SW 1271 (cell line): ENCODE measurements at regions not wholly inside any gene's neighbourhood (a gene's known extent, or its start where the extent isn't known, plus 50 kb on each side); places are given as distances from the start of the nearest gene placed in this dataset.
"Not testable (repeated sequence)": the region's sequence is repeated elsewhere in the genome, so short reads cannot be mapped to it uniquely, and the experiment has no call there.

Experiments used
- DNase-seq, 2 experiments: peaks; one replicate each; lab custom pipeline; 2025; lab: John Stamatoyannopoulos, UW

DNA sequence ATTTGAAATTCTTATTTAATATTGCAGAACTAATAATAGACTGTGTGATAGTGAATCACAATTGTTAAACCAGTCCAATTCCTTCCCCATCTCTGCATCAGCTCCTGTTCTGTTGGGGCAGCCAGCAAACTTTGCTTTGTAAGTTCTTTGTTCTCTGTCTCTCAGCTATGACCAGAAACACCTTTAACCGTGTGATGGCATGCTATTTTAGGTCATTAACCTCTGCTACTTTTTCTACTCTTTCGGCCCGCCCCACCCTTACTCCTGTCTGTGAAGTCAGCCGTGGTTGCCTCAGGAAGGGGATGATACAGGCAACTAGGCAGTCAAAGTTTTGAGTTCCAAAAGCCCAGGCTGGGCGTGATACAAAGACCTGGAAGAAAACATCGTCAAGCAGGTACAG lies 51.3 kb upstream of the EGFL6 start:
- DNase-seq = no peak

DNA sequence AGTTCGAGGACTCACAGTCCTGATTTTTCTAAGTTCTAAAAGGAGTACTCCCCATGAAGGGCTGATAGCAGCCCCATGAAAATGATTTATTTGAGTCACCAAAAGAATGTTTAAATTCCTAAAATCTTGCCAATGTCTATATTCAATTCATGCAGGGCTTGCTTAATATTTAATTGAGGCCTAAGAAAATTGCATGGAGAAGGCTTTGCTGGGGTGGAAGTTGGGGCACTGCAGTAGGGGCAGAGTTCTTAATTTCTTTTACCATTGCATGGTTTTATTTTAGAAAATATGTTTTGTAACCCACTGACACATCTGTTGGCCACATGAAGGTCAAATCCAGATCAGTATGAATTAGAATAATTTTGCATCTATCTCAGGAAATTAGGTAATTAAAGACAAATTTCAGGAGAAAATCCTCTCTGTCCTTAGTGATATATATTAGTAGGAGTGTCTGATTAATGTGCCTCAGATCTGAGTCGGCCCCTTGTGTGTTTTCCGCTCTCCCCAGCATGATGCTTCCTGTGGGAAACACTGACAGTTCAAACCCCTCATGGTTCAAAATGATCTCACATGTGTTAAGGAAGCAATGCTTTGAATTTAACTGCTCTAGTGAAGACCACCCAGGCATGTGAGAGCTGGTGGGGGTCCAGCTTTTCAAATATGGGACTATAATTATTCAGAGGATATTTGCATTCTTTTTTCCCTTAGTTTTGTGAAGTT lies 54.0 kb upstream of the EGFL6 start:
- DNase-seq = no peak

GRCh38 chrX:13511944-13512330 lies 57.5 kb upstream of the EGFL6 start:
- DNase-seq = no peak

- no peak for DNase-seq
These were observed 58.0 kb upstream of the EGFL6 start for GRCh38 chrX:13511241-13511943.

- no peak for DNase-seq
These were observed 61.5 kb upstream of the EGFL6 start for GRCh38 chrX:13507893-13508292.

DNA sequence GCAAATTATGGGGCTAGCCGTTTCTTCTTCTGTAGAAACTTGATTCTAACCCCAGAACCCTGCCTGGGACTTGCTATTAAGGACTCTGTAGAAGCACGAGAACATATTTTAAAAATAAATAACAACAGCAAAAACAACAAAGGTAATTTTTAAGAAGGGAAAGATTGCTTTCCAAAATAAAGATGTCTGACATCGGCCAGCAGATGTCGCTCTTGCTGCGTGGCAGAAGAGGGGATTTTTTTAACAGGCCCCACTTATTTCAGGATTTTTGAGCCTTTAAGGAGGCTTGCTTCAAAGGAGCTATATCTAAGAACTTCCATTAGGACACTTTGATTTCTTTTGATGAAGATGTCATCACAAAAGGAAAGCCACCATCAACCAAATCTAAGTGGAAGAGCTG lies 62.8 kb upstream of the EGFL6 start:
- peak in 1 of 2 experiments; percentile 11 for DNase-seq

GRCh38 chrX:13502590-13502989 lies 66.8 kb upstream of the EGFL6 start:
- no peak for DNase-seq

DNA sequence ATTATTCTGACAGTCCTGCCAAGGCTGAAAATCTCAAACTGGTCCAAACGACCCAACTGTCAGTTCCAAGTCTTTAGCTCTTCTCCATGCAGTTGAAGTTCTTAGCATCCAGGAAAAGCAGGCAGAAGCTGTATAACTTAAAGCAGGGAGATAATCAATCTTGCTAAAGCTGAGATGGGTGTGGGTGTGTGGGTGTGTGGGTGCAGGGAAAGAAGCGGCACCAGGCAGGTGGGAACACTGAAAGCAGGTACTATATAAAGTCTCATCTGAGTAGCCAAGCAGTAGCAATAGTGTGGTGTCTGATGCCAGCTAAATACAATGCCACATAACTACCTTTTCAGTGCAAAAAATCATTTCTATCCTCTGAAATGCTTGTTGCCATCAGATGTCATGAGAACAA lies 69.7 kb upstream of the EGFL6 start:
- no peak for DNase-seq

DNA sequence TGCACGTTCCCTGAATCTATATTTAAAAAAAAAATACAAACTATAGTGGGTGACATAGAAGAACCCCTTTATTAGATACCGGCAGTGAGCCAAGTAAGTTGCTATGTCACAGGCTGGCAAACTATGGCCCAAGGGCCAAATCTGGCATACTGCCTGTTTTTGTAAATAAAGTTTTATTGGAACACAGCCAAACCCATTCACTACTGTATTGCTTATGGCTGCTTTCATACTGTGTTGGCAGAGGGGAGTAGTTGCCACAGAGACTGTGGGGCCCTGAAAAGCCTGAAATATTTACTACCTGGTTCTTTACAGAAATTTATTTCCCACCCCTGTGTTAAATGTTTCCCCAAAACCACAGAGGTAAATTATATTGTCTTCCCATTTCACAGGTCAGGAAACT lies 71.2 kb upstream of the EGFL6 start:
- DNase-seq = no peak

- no peak for DNase-seq
These were observed 74.2 kb upstream of the EGFL6 start for GRCh38 chrX:13495232-13495631.

GRCh38 chrX:13494562-13494961 lies 74.8 kb upstream of the EGFL6 start:
- no peak for DNase-seq

GRCh38 chrX:13493659-13494058 lies 75.7 kb upstream of the EGFL6 start:
- DNase-seq = no peak

DNA sequence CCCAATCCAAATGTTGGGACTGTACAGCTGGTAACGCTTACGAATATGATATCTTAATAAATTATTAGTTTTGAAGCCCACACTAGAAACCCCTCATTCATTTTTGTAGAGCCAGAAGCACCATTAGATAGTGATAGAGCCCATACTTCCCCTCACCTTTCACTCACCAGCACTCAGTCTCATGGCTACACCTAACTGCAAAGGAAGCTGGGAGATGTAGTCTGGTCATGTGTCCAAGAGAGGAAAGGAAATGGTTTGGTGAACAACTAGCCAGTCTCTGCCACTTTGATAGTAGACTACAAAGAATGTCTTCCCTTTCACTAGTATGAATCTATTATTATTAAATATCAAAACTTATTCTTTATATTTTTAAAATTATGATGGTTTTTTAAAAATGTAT lies 77.1 kb upstream of the EGFL6 start:
- DNase-seq = no peak

GRCh38 chrX:13491061-13491460 lies 78.3 kb upstream of the EGFL6 start:
- DNase-seq = no peak

GRCh38 chrX:13489454-13489853 lies 79.9 kb upstream of the EGFL6 start:
- no peak for DNase-seq

DNA sequence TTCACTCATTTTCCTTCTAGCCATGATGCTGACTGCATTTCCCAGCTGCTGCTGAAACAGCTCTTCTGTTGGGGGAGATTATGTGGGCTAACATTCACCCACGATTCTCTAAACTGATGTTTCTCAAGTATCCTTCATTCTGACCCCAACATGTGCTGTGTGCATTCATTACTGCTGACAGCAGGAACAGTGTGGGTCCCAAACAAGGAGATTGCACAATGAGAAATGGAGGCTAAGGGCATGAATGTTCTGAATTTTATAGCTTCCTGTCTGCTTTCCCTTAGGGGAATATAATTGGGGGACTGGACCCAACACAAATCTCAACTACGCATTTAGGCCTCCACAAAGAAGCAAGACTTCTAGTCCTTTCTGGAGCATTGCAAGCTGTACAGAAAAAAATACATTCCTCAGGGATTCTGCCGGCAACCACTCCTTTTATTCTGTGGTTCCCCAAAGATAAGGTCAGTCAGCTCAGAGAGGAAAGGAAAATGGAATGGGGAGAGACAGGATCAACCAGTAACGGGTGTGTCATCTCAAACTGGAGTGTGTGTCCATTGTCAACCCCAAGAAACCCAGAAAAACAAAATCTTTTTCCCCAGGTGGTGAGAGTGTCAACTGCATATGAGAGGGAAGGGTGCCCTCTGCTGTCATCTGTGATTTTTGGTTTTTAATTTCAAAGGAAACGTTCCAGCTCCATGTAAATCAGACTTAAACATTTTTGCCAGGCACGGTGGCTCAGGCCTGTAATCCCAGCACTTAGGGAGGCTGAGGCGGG lies 81.5 kb upstream of the EGFL6 start:
- DNase-seq = peak in 1 of 2 experiments; percentile 22

DNA sequence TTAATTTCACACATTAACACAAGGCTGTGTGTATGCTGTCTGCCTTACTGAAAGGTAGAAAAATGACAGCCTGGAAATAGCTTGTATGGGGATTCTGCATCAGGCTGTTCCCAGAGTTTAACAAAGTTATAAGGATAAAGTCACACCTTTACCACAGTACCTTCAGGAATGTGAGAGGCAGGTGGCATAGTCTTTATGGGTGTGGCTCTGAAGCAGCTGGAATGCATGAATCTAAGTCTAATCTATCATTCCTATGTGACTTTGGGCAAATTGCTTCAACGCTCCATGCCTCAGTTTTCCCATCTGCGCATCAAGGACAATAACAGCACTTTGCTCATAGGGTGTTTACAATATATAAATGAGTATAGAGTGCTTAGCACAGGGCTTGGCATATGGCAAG lies 84.2 kb upstream of the EGFL6 start:
- no peak for DNase-seq

DNA sequence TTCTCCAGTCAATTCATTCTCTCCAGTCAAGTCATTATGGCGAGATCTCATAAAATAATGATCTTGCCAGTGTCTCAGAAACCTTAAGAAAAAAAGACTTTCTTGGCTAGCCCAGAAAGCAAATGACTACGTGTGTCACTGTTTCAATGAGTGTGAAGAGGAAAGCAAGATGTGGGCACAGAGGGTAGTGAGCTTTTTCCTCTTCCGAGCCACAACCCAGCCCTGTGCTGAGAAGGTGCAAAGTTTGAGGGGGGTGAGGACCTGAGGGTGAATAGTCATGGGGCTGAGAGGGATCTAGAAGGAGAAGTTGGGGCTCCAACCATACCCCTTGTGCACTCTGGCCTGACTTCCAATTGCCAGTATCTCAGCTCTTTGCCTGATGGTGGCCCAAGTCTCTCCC lies 85.6 kb upstream of the EGFL6 start:
- no peak for DNase-seq

DNA sequence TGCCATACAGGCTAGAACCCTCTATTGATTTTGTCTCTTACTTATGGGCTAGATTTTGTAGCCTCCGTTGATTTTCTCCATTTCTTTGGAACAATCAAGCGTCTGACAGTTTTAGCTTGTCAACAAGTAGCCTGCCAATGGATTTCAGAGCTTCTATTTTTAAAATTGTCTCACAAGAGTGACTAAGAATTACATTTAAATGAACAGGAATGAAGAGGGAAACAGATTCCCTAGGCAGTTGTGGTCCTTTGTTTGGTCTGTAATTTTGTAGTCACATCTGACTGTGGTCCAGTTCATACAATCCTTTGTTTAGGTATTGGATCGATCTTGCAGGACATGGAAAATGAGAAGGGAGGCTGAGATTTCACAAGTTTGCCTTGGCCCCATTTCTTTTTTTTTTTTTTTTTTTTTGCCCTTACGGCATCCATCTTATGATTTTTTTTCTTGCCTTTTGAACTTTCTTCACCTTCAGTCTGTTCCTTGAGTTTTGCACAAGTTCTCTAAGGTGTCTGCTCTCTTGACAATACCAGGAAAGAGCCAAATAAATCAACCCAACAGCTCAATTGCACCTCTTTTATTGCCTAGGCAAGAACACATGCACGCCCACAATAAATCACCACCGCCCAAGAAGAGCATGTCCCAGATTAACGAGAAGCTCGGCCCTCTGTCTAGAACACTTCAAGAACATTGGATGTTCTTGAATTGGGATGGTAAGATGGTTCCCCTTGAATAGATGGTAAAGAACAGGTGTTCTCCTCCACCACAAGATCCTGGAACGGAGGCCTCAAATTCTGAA lies 86.5 kb upstream of the EGFL6 start:
- DNase-seq = no peak

GRCh38 chrX:13480780-13481179 lies 88.6 kb upstream of the EGFL6 start:
- DNase-seq = not testable (repeated sequence)

DNA sequence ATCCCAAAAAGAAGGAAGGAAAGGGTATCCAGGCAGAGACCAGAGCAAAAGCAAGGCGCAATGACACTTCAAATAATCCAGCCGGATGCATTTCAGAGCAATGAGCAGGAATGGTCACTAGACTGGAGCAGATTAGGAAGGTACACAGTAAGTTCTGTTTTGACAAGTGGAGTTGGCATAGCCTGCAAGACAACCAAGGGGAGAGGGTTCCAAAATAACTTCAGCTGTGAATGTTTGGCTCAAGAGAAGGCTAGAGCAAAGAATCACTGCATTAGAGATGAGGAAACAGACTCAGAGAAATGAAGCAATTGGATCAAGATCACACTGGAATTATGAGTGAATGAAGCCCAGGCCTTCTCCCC lies 90.0 kb upstream of the EGFL6 start:
- DNase-seq = no peak

- DNase-seq = no peak
These were observed 90.5 kb upstream of the EGFL6 start for GRCh38 chrX:13478740-13479451.
